IMR-90 (cell line): ENCODE measurements at regions not wholly inside any gene's neighbourhood (a gene's known extent, or its start where the extent isn't known, plus 50 kb on each side); places are given as distances from the start of the nearest gene placed in this dataset.

Experiments used
- ATAC-seq: fragments of 200-7000 bp; cut with Tn5 transposase; 2 replicates; pipeline ENCODE4 v1.9.1; 2020; ENCODE audit warnings: low read depth, mild to moderate bottlenecking, moderate library complexity
- BruUV-seq: library from RNA; stranded (reverse); fragments of 400-500 nt; replicated peaks from 2 replicates; lab custom pipeline; 2021; lab: Mats Ljungman, UMichigan
- CTCF ChIA-PET: fragments of 300-600 bp; formaldehyde crosslinking; extraction: SDS; loops from one replicate; lab custom pipeline; 2021; ENCODE audit warnings: antibody characterized with exemption; lab: Yijun Ruan, JAX
- POLR2A ChIA-PET: fragments of 300-600 bp; sonication (Branson Sonifier 250); formaldehyde crosslinking; loops from one replicate; lab custom pipeline; 2022; ENCODE audit warnings: antibody characterized with exemption; ENCODE audit not compliant: unreplicated experiment; lab: Charles Lee
- DNase-seq: peaks from one replicate; pipeline ENCODE4 v3.0.0; 2013
- H2AFZ ChIP-seq: replicated peaks from 2 replicates; pipeline ENCODE3; 2013; ENCODE audit warnings: low read length, mild to moderate bottlenecking; ENCODE audit not compliant: poor library complexity
- H2AK5ac ChIP-seq: 2 replicates; pipeline ENCODE4 v1.6.1; 2013; ENCODE audit warnings: low read depth, low read length, inconsistent platforms
- H2AK9ac ChIP-seq: replicated peaks from 2 replicates; pipeline ENCODE3; 2013; ENCODE audit warnings: mild to moderate bottlenecking, low read depth, low read length, moderate library complexity; ENCODE audit not compliant: poor library complexity
- H2BK120ac ChIP-seq: 2 replicates; pipeline ENCODE4 v1.6.1; 2013; ENCODE audit warnings: low read depth, low read length, inconsistent platforms
- H2BK15ac ChIP-seq: 3 replicates; pipeline ENCODE4 v1.6.1; 2013; ENCODE audit warnings: low read depth, low read length, inconsistent platforms
- H2BK20ac ChIP-seq: 2 replicates; pipeline ENCODE4 v1.6.1; 2013; ENCODE audit warnings: low read depth, mild to moderate bottlenecking, inconsistent platforms, low read length, moderate library complexity
- H2BK5ac ChIP-seq: 2 replicates; pipeline ENCODE4 v1.6.1; 2013; ENCODE audit warnings: mild to moderate bottlenecking, low read depth, low read length, inconsistent platforms; ENCODE audit not compliant: poor library complexity, severe bottlenecking
- H3K14ac ChIP-seq: replicated peaks from 2 replicates; pipeline ENCODE4 v1.6.1; 2013; ENCODE audit warnings: low read depth, low read length, inconsistent platforms
- H3K18ac ChIP-seq: 2 replicates; pipeline ENCODE4 v1.6.1; 2013; ENCODE audit warnings: low read depth, low read length, control low read depth
- H3K23ac ChIP-seq: 2 replicates; pipeline ENCODE4 v1.6.1; 2013; ENCODE audit warnings: low read depth, low read length, inconsistent platforms
- H3K27ac ChIP-seq: 2 replicates; pipeline ENCODE4 v1.5.1; 2013; ENCODE audit warnings: mild to moderate bottlenecking, control low read depth, low read length; ENCODE audit not compliant: insufficient read depth
- H3K27me3 ChIP-seq: 2 replicates; pipeline ENCODE4 v1.6.1; 2013; ENCODE audit warnings: low read length; ENCODE audit not compliant: control insufficient read depth, insufficient read depth
- H3K36me3 ChIP-seq: 2 replicates; pipeline ENCODE4 v1.6.1; 2013; ENCODE audit warnings: low read length, mixed read lengths; ENCODE audit not compliant: control insufficient read depth, insufficient read depth
- H3K4ac ChIP-seq: 2 replicates; pipeline ENCODE4 v1.6.1; 2013; ENCODE audit warnings: low read depth, low read length, inconsistent platforms
- H3K4me1 ChIP-seq: 2 replicates; pipeline ENCODE4 v1.6.1; 2013; ENCODE audit warnings: low read length, mixed read lengths; ENCODE audit not compliant: control insufficient read depth, insufficient read depth
- H3K4me2 ChIP-seq: 2 replicates; pipeline ENCODE4 v1.6.1; 2013; ENCODE audit warnings: low read depth, mild to moderate bottlenecking, control low read depth, low read length, moderate library complexity
- H3K4me3 ChIP-seq: 2 replicates; pipeline ENCODE4 v1.5.1; 2013; ENCODE audit warnings: low read depth, mild to moderate bottlenecking, control low read depth, low read length, moderate library complexity; ENCODE audit not compliant: insufficient read depth
- H3K56ac ChIP-seq: 2 replicates; pipeline ENCODE4 v1.6.1; 2013; ENCODE audit warnings: low read length, inconsistent platforms; ENCODE audit not compliant: insufficient read depth; ENCODE audit errors: extremely low read depth
- H3K79me1 ChIP-seq, 2 experiments: 2 replicates each; pipeline ENCODE4 v1.6.1; 2013; ENCODE audit warnings: low read length in 2 of 2, inconsistent platforms in 1 of 2, low read depth in 1 of 2
- H3K9ac ChIP-seq: 2 replicates; pipeline ENCODE4 v1.6.1; 2013; ENCODE audit warnings: low read depth, low read length, control low read depth
- H3K9me1 ChIP-seq: 2 replicates; pipeline ENCODE4 v1.6.1; 2013; ENCODE audit warnings: low read length, inconsistent platforms; ENCODE audit not compliant: insufficient read depth
- H3K9me3 ChIP-seq: 2 replicates; pipeline ENCODE4 v1.6.1; 2013; ENCODE audit warnings: low read length; ENCODE audit not compliant: control insufficient read depth, insufficient read depth
- H4K20me1 ChIP-seq: 2 replicates; pipeline ENCODE4 v1.6.1; 2013; ENCODE audit warnings: low read length, inconsistent platforms; ENCODE audit not compliant: insufficient read depth
- H4K5ac ChIP-seq: 2 replicates; pipeline ENCODE4 v1.6.1; 2013; ENCODE audit warnings: mild to moderate bottlenecking, low read depth, low read length, control low read depth
- H4K8ac ChIP-seq, 2 experiments: 2 replicates each; pipeline ENCODE4 v1.6.1; 2013; ENCODE audit warnings: low read depth in 2 of 2, low read length in 2 of 2, control low read depth in 1 of 2, inconsistent platforms in 1 of 2
- H4K91ac ChIP-seq: 2 replicates; pipeline ENCODE4 v1.6.1; 2013; ENCODE audit warnings: low read depth, low read length, inconsistent platforms; ENCODE audit not compliant: insufficient read depth
- CHD1 ChIP-seq: IDR thresholded peaks from 2 replicates; pipeline ENCODE4 v1.6.1; 2012; ENCODE audit warnings: low read depth, low read length, improper control_type of control experiment
- FOS ChIP-seq: fragments of 150-350 bp; IDR thresholded peaks from 2 replicates; pipeline ENCODE4 v1.6.1; 2016; ENCODE audit warnings: low read depth, low read length
- MAZ ChIP-seq: IDR thresholded peaks from 2 replicates; pipeline ENCODE4 v1.6.1; 2012; ENCODE audit warnings: low read depth, mild to moderate bottlenecking, low read length, improper control_type of control experiment, moderate library complexity, borderline replicate concordance
- NFE2L2 ChIP-seq: fragments of 150-350 bp; IDR thresholded peaks from 2 replicates; pipeline ENCODE4 v1.6.1; 2016; ENCODE audit warnings: low read depth, mild to moderate bottlenecking, low read length
- POLR2A ChIP-seq: IDR thresholded peaks from 2 replicates; pipeline ENCODE4 v1.6.1; 2012; ENCODE audit warnings: mild to moderate bottlenecking, low read depth, low read length
- RAD21 ChIP-seq: IDR thresholded peaks from 2 replicates; pipeline ENCODE4 v1.6.1; 2012; ENCODE audit warnings: low read length, improper control_type of control experiment
- RCOR1 ChIP-seq: IDR thresholded peaks from 2 replicates; pipeline ENCODE4 v1.6.1; 2012; ENCODE audit warnings: mild to moderate bottlenecking, low read length, improper control_type of control experiment; ENCODE audit not compliant: insufficient replicate concordance
- RFX5 ChIP-seq: IDR thresholded peaks from 2 replicates; pipeline ENCODE4 v1.8.0; 2012; ENCODE audit warnings: low read depth, mild to moderate bottlenecking, low read length, moderate library complexity
- SMC3 ChIP-seq: fragments of 150-350 bp; IDR thresholded peaks from 2 replicates; pipeline ENCODE4 v1.6.1; 2016; ENCODE audit warnings: low read depth, mild to moderate bottlenecking, antibody characterized with exemption, low read length, moderate library complexity
- WGBS, 2 experiments: methylation state at CpG; one replicate each; pipeline versions ENCODE4 v1.1.5 to v1.1.7; 2013; ENCODE audit warnings: missing lambda C conversion rate in 2 of 2; ENCODE audit not compliant: insufficient read length in 1 of 2; ENCODE audit errors: extremely low coverage in 2 of 2; 5-methylcytosine and 5-hydroxymethylcytosine counted together
- dilution Hi-C: fragments of 300-500 bp; cut with HindIII; formaldehyde crosslinking; loops from one replicate; pipeline ENCODE4 v1.14.3; 2018; ENCODE audit warnings: low sequenced_read_pairs; ENCODE audit not compliant: unreplicated experiment
- in situ Hi-C: fragments of 300-500 bp; cut with MboI; formaldehyde crosslinking; loops from 3 replicates; pipeline ENCODE4 v1.14.3; 2019; ENCODE audit warnings: low sequenced_read_pairs, inconsistent platforms, mixed read lengths
- intact Hi-C: fragments of 100-400 bp; cut with micrococcal nuclease; formaldehyde crosslinking; loops from 2 replicates; pipeline ENCODE4 v1.10.0; 2022
- TF ChIP-seq, protein P1 (sequence below): fragments of 150-350 bp; IDR thresholded peaks from 2 replicates; pipeline ENCODE4 v1.6.1; 2016; ENCODE audit warnings: low read depth, mild to moderate bottlenecking, low read length, moderate library complexity, borderline replicate concordance
- TF ChIP-seq, protein P2 (sequence below): fragments of 150-350 bp; IDR thresholded peaks from 2 replicates; pipeline ENCODE4 v1.6.1; 2017; ENCODE audit warnings: mild to moderate bottlenecking, antibody characterized with exemption, low read length, low read depth
- TF ChIP-seq, protein P3 (sequence below): conservative IDR thresholded peaks from 2 replicates; pipeline ENCODE4 v1.5.1; 2012; ENCODE audit warnings: mild to moderate bottlenecking, low read depth, low read length, improper control_type of control experiment

GRCh38 chr5:124634741-124635323, 111.6 kb downstream of the ZNF608 start (continued):
- no peak for TF ChIP-seq MAZ
- TF ChIP-seq RAD21 = no peak

DNA sequence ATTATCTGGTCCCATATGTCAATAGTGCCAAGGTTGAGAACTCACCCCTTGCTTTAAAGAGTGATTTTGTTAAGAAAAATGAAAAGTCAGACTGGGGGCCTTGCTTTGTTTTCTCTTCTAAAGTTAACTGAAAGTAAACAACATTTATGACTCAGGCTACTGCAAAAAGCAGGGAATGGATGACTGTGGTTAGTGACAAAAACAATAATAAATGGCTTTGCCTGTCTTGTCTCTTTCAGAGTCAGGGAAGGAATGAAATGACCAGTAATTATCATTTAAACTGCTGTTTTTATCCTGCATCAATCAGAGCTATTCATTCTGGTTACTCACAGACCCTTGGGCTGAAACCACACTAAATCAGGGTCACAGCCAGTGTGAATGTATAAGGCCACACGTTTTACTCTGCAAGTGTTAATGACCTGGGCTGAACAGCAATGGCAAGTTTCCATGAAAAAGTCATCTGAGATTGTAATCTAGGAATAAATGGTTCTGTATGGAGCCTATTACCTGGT, 112.2 kb downstream of the ZNF608 start:
- intact Hi-C loops = loop anchor here (5.0 kb wide), 1 partner anchor 962 kb away; no protein-coding TSS in a partner anchor
- Histone ChIP-seq H2AK5ac (no peak overlapping the region; the same call in 1 of the 2 replicates), H3K56ac (peak overlapping the region; percentile 82; the same call in 1 of the 2 replicates), H3K23ac (peak overlapping the region; percentile 85), H3K14ac (peak overlapping the region; percentile 86), H3K9me3 (no peaks in the 10 kb centered on the region), H2AFZ (no peak overlapping the region), H3K4me2 (peak overlapping the region; percentile 77; the same call in 1 of the 2 replicates), H2BK20ac (peak overlapping the region; percentile 98; the same call in 1 of the 2 replicates), H3K79me1 (peaks cover 0 to 16% of the 10 kb centered on the region in 2 experiments; a peak in 2 of 4 replicates), H2AK9ac (no peak overlapping the region), H3K4me3 (no peak overlapping the region), H2BK5ac (peak overlapping the region; percentile 80), H3K36me3 (peaks cover 9% of the 10 kb centered on the region), H4K8ac (peak overlapping the region; percentile 53 to 83; a peak in 3 of 4 replicates), H4K91ac (peak overlapping the region; percentile 96), H4K20me1 (no peaks in the 10 kb centered on the region), H3K27me3 (no peaks in the 10 kb centered on the region), H2BK120ac (peak overlapping the region; percentile 96), H3K9ac (no peak overlapping the region), H3K18ac (peak overlapping the region; percentile 93; the same call in 1 of the 2 replicates), H3K27ac (peak overlapping the region; percentile 78), H3K9me1 (peaks cover 15% of the 10 kb centered on the region), H2BK15ac (peak overlapping the region; percentile 79; the same call in 1 of the 3 replicates), H3K4me1 (peaks cover 24% of the 10 kb centered on the region), H4K5ac (peak overlapping the region; percentile 62; the same call in 1 of the 2 replicates), H3K4ac (peak overlapping the region; percentile 96)
- DNase-seq = peak; percentile 60
- ChIA-PET POLR2A (no interaction called here), CTCF (no interaction called here)
- in situ Hi-C loops = no loop called here
- peak; percentile 41 for ATAC-seq
- BruUV-seq = no TSS peak
- dilution Hi-C loops = no loop called here
- WGBS, 2 experiments = no CpG with 5 or more reads among the region's 1 CpG
- TF ChIP-seq SMC3 = no peak
- no peak for TF ChIP-seq RAD21
- TF ChIP-seq RFX5 = no peak
- TF ChIP-seq FOS = peak; percentile 49
- TF ChIP-seq MAZ = no peak
- TF ChIP-seq, protein P1, sequence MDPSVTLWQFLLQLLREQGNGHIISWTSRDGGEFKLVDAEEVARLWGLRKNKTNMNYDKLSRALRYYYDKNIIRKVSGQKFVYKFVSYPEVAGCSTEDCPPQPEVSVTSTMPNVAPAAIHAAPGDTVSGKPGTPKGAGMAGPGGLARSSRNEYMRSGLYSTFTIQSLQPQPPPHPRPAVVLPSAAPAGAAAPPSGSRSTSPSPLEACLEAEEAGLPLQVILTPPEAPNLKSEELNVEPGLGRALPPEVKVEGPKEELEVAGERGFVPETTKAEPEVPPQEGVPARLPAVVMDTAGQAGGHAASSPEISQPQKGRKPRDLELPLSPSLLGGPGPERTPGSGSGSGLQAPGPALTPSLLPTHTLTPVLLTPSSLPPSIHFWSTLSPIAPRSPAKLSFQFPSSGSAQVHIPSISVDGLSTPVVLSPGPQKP = no peak
- TF ChIP-seq, protein P2, sequence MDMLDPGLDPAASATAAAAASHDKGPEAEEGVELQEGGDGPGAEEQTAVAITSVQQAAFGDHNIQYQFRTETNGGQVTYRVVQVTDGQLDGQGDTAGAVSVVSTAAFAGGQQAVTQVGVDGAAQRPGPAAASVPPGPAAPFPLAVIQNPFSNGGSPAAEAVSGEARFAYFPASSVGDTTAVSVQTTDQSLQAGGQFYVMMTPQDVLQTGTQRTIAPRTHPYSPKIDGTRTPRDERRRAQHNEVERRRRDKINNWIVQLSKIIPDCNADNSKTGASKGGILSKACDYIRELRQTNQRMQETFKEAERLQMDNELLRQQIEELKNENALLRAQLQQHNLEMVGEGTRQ = no peak
- TF ChIP-seq, protein P3, sequence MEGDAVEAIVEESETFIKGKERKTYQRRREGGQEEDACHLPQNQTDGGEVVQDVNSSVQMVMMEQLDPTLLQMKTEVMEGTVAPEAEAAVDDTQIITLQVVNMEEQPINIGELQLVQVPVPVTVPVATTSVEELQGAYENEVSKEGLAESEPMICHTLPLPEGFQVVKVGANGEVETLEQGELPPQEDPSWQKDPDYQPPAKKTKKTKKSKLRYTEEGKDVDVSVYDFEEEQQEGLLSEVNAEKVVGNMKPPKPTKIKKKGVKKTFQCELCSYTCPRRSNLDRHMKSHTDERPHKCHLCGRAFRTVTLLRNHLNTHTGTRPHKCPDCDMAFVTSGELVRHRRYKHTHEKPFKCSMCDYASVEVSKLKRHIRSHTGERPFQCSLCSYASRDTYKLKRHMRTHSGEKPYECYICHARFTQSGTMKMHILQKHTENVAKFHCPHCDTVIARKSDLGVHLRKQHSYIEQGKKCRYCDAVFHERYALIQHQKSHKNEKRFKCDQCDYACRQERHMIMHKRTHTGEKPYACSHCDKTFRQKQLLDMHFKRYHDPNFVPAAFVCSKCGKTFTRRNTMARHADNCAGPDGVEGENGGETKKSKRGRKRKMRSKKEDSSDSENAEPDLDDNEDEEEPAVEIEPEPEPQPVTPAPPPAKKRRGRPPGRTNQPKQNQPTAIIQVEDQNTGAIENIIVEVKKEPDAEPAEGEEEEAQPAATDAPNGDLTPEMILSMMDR = no peak
- no peak for TF ChIP-seq NFE2L2
- TF ChIP-seq RCOR1 = no peak
- no peak for TF ChIP-seq CHD1
- no peak for TF ChIP-seq POLR2A
